ENCODE measurements at regions not wholly inside any gene's neighbourhood (a gene's known extent, or its start where the extent isn't known, plus 50 kb on each side); places are given as distances from the start of the nearest gene placed in this dataset.
A peak's percentile ranks its signal among the peaks of the same experiment; 100 is the strongest.

DNA sequence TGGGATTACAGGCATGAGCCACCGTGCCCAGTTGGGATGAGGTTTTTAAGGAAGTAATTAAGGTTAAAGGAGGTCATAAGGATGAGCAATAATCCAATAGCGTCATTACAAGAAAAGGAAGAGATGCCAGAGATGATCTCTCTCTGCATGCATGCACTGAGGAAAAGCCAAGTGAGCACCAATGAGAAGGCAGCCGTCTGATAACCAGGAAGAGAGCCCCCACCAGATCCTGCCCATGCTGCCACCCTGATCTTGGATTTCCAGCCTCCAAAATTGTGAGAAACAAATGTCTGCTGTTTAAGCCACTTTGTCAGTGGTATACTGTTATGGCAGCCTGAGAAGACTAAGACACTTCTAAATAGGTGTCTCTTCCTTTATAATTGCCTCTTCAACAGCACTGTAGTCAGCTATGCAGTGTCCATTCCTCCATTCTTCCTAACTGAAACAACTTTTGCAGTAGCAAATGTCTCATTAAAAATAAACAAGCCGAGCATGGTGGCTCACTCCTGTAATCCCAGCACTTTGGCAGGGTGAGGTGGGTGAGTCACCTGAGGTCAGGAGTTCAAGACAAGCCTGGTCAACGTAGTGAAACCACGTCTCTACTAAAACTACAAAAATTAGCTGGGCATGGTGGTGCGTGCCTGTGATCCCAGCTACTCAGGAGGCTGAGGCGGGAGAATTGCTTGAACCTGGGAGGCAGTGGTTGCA, 216.2 kb upstream of the RUNX1 start:
- no peak for DNase-seq (ENCODE audit: low read depth)

- no peak for DNase-seq (ENCODE audit: low read depth)
These were observed 210.4 kb upstream of the RUNX1 start for GRCh38 chr21:35259457-35259856.

GRCh38 chr21:35258521-35258920, 209.4 kb upstream of the RUNX1 start:
- no peak for DNase-seq (ENCODE audit: low read depth)

GRCh38 chr21:35257413-35257812, 208.3 kb upstream of the RUNX1 start:
- peak; percentile 93 for DNase-seq (ENCODE audit: low read depth)

GRCh38 chr21:35256468-35256988, 207.4 kb upstream of the RUNX1 start:
- peak; percentile 96 for DNase-seq (ENCODE audit: low read depth)

DNA sequence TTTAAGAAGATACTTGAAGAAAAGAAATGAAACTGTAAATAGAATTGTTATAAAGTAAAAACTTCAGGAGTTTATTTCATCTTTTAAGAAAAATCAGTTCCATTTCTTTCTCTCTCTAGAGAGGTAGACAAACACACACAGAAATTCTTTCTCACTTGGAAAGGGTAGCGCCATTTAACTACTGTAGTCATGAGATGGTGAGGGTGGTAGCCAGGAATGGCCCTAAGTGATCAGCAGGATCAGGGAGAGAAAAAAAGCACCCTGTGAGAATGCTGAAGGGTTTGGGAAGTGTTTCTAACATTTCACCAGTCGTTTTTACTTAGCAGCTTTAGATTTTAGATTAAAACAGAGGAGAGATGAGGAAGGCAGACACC, 205.7 kb upstream of the RUNX1 start:
- no peak for DNase-seq (ENCODE audit: low read depth)

- DNase-seq (ENCODE audit: low read depth): peak; percentile 53
These were observed 205.1 kb upstream of the RUNX1 start for GRCh38 chr21:35254006-35254764.

- DNase-seq (ENCODE audit: low read depth): no peak
These were observed 203.7 kb upstream of the RUNX1 start for GRCh38 chr21:35252831-35253230.

DNA sequence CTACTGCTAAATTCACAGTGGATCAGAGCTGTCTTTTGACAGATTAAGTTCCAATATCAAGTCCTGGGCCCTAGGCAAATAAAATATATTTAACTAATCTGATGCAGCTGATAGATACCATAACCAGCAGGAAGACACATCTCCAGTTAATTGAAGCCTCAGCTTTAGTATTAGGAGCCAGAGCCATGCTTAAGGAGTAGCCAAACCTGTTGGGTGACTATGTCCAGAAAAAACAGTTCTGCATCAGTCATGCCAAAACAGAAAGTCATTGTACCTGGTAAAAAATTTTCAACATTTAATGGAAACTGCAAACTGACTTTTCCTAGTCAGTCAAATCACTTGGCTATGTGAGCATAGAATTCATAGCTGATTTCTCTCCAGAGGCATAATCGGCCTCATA, 200.5 kb upstream of the RUNX1 start:
- no peak for DNase-seq (ENCODE audit: low read depth)

GRCh38 chr21:35245879-35246278, 196.8 kb upstream of the RUNX1 start:
- no peak for DNase-seq (ENCODE audit: low read depth)

- no peak for DNase-seq (ENCODE audit: low read depth)
These were observed 195.4 kb upstream of the RUNX1 start for GRCh38 chr21:35244514-35244913.

DNA sequence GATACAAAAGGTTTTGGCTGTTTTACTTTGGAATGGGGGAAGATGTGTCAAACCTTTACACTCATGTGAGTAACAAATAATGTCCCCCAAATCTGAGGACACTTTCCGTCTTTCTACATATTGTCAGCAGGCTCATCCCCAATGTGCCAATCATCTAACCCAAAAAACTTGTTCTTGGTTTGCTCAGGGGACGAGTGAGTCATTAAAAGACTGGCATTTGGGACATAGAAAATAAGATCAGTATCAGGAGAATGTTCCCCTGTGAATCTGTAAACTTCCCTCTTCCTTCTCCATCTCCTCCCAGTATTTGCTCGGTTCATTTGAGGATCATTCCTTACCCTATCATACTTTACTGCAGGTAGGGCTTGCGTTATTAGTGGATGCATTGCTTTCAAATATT, 194.1 kb upstream of the RUNX1 start:
- DNase-seq (ENCODE audit: low read depth): no peak

- no peak for DNase-seq (ENCODE audit: low read depth)
These were observed 190.7 kb upstream of the RUNX1 start for GRCh38 chr21:35239811-35240219.

GRCh38 chr21:35238119-35238518, 189.0 kb upstream of the RUNX1 start:
- DNase-seq (ENCODE audit: low read depth): no peak

DNA sequence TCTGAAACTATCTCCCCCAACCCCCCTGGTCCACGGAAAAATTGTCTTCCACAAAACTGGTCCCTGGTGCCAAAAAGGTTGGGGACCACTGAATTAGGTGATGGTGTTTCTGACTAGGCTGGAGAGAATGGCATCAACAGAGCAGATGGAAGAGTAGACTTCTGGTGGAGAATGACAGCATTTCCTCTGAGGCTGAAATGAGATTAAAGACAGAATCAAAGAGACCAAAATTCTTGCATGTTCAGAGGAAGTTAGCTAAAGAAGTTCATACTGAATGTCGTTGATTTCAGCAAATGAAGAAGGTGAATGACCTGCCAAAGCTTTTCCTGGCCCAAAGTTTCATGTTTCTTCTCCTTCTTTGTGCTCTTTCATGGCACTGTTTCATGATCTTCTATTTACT, 188.2 kb upstream of the RUNX1 start:
- no peak for DNase-seq (ENCODE audit: low read depth)

- no peak for DNase-seq (ENCODE audit: low read depth)
These were observed 187.0 kb upstream of the RUNX1 start for GRCh38 chr21:35236090-35236489.

GRCh38 chr21:35234725-35235124, 185.6 kb upstream of the RUNX1 start:
- DNase-seq (ENCODE audit: low read depth): no peak

DNA sequence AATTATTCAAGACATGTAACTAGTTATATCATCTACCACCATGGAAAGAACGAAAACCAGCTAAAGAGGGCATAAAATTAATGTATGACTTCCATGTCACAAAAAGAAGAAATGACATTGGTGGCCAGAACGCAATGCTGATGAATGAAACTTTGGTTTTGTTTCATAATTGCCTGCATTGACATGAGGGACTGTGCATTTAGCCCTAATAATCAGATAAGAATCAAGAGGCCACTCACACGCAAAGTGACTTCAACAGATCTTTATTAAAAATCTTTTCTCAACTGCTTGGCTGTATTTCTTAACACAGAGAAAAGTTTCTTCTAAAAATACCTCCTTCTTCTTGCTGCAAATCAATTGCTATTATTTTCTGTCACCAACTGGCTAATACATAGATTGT, 184.7 kb upstream of the RUNX1 start:
- DNase-seq (ENCODE audit: low read depth): no peak

GRCh38 chr21:35232545-35233176, 183.6 kb upstream of the RUNX1 start:
- DNase-seq (ENCODE audit: low read depth): peak; percentile 55

DNA sequence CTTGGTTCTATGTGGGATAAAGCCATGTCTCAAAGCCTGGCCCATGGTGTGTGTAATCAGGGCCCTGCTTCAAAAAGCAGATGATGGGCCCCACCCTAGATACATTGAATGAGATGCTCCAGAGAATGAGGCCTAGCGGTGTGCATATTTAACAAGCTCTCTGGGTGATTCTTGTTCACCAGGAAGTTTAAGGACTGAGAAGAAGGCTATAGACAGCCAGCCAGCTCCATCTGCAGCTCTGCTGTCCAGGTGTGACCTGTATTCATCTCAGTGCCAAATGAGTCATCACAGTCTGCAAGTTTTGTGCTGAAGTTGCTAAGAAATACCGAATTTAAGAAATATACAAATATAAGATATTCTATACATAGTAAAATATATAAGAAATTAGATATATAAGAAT, 182.0 kb upstream of the RUNX1 start:
- DNase-seq (ENCODE audit: low read depth): no peak

- no peak for DNase-seq (ENCODE audit: low read depth)
These were observed 180.2 kb upstream of the RUNX1 start for GRCh38 chr21:35229290-35229689.

DNA sequence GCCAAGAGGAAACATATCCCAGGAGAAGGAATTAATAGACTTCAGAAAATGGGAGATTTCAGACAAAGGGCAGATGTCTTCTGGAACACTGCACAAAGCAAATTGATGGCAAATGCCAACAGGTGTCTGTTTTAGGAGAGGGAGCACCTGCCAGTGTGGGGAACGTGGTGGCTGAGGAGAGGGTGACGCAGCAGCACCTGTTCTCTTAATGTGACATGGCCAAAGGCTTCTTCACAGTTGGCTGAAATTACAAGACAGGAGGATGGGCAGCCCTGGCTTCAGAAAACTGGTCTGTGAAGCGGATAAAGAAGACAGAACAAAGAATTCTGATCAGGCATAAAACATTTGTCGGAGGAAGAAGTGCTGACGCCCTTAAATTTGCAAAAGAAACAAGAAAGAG, 178.7 kb upstream of the RUNX1 start:
- no peak for DNase-seq (ENCODE audit: low read depth)

All from fibroblast of the conjunctiva (primary cell).